Neural cell (in vitro differentiated cells): ENCODE measurements at regions not wholly inside any gene's neighbourhood (a gene's known extent, or its start where the extent isn't known, plus 50 kb on each side); places are given as distances from the start of the nearest gene placed in this dataset.

ENCODE experiments used
- EP300 ChIP-seq: fragments of 450-650 bp; conservative IDR thresholded peaks from 2 replicates; pipeline ENCODE4 v1.6.1; 2014; ENCODE audit warnings: antibody characterized with exemption, mild to moderate bottlenecking, moderate library complexity; ENCODE audit not compliant: poor library complexity, severe bottlenecking
- EZH2 ChIP-seq: fragments of 200-600, 300-800 bp; shearing (Covaris generic), sonication (generic); IDR thresholded peaks from 2 replicates; pipeline ENCODE4 v1.6.1; 2014; ENCODE audit warnings: antibody characterized with exemption, low read length, borderline replicate concordance, mild to moderate bottlenecking; ENCODE audit not compliant: insufficient read depth, poor library complexity, severe bottlenecking
- RAD21 ChIP-seq: fragments of 450-650 bp; conservative IDR thresholded peaks from 2 replicates; pipeline ENCODE4 v1.6.1; 2014; ENCODE audit warnings: antibody characterized with exemption, mild to moderate bottlenecking, moderate library complexity
- TAF1 ChIP-seq: IDR thresholded peaks from 2 replicates; pipeline ENCODE4 v1.6.1; 2012; ENCODE audit warnings: low read depth
- TF ChIP-seq, protein P1 (sequence below): fragments of 450-650 bp; IDR thresholded peaks from 2 replicates; pipeline ENCODE4 v1.5.1; 2014; ENCODE audit warnings: antibody characterized with exemption, mild to moderate bottlenecking, moderate library complexity; ENCODE audit not compliant: poor library complexity, severe bottlenecking

DNA sequence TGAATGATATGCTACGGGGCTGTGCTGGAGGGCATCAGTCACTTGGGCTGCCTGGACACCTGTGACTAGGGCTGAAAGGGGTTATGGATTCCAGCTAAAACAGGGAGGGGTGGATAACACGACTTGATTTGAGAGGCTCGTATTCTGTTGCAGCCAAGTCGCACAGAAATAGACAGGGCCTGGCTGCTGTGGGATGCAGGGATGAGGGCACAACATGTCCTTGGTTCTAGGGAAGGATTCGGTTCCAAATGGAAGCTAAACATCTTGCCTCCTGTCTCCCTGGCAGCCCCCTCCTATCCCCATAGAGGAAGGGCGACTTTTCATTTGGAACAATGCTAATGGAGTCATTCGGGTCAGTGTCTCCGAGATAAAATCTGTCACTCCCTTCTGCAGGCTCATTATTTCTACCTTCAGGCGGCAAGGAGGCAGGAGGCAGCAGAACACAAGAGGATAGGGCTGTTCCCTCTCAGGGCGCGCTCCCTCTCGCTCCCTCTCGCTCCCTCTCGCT, 433.8 kb upstream of the RBMS3 start:
- TF ChIP-seq, protein P1, sequence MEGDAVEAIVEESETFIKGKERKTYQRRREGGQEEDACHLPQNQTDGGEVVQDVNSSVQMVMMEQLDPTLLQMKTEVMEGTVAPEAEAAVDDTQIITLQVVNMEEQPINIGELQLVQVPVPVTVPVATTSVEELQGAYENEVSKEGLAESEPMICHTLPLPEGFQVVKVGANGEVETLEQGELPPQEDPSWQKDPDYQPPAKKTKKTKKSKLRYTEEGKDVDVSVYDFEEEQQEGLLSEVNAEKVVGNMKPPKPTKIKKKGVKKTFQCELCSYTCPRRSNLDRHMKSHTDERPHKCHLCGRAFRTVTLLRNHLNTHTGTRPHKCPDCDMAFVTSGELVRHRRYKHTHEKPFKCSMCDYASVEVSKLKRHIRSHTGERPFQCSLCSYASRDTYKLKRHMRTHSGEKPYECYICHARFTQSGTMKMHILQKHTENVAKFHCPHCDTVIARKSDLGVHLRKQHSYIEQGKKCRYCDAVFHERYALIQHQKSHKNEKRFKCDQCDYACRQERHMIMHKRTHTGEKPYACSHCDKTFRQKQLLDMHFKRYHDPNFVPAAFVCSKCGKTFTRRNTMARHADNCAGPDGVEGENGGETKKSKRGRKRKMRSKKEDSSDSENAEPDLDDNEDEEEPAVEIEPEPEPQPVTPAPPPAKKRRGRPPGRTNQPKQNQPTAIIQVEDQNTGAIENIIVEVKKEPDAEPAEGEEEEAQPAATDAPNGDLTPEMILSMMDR, result no peak
- TF ChIP-seq TAF1 (no peak), EZH2 (no peak), EP300 (no peak), RAD21 (no peak)
